ENCODE measurements at regions not wholly inside any gene's neighbourhood (a gene's known extent, or its start where the extent isn't known, plus 50 kb on each side); places are given as distances from the start of the nearest gene placed in this dataset.
"Not testable (repeated sequence)": the region's sequence is repeated elsewhere in the genome, so short reads cannot be mapped to it uniquely, and the experiment has no call there.

DNA sequence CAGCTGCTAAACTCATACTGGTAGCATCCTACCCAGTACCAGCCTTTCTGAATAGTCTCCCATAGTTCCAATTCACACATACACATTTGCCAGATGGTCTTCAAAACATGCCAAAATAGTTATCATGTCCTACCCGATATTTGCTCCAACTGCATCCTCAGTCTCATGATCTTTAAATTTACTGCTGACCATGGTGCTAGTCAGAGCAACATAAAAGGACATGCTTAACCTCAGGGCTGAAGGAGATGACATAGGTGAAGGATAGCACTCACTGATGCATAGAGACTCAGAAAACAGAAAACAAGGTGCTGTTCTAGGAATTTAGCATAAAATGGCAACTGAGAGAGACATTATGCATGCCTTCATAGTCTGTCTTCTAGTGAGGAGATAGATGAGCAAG lies 200.6 kb upstream of the CCL2 start:
- no peak for DNase-seq

DNA sequence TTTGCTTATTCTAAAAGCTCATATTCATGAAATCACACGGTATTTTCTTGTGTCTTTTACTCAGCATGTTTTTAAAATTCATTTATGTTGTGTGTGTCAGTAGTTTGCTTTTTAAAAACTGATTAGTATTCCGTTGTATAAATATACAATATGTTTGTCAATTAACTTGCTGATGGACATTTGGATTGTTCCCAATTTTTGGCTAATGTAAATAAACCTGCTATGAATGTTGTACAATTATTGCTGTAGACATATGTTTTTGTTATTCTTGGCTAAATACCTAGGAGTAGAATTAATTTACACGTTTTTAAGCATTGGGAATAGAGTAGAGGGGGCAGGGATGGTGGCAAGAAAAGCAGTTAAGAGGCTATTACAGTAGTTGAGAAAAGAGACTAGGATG lies 199.5 kb upstream of the CCL2 start:
- no peak for DNase-seq

GRCh38 chr17:34059423-34060220 lies 195.5 kb upstream of the CCL2 start:
- no peak for DNase-seq

- no peak for DNase-seq
Observed at GRCh38 chr17:34066528-34066927, 188.6 kb upstream of the CCL2 start.

- DNase-seq, result no peak
Observed at GRCh38 chr17:34067011-34067410, 188.1 kb upstream of the CCL2 start.

DNA sequence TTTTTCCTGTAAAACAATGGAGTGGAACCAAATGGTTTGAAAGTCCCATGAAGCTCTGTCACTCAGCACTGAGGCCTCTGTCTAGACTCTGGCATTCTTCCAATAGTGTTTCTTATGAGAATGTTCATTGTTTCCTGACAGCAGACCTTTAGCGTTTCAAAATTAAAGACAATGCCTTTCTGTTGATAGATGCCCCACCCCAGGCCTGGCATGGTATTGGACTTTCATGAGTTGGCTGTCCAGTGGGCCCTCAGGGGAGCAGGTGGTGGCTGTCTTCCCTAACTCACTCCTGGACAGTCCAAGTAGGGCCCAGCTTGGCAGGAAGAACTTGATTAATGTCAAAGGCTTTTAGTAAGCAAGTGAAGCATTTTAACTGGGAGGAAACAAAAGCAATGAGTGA lies 186.5 kb upstream of the CCL2 start:
- no peak for DNase-seq

DNA sequence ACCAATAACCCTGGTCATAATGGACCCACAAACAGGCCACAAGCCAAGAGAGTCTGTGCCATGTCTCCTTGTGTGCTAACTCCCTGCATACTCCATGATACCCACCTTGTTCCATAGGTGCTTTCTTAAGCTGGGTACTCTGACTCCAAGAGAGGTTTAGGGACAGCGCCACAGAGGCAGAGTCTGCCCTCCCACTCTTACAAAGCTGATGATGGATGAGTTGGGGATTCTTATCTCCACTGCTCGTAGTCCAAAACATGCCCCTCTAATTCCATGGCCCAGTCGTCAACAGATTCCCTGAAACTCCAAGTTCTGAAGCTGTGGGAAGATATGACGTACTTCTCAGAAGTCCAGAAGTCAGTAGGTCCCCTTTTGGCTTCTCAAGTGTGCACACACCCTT lies 184.4 kb upstream of the CCL2 start:
- no peak for DNase-seq

- DNase-seq, result no peak
Observed at GRCh38 chr17:34071886-34072420, 183.1 kb upstream of the CCL2 start.

GRCh38 chr17:34075076-34075475 lies 180.0 kb upstream of the CCL2 start:
- no peak for DNase-seq

- no peak for DNase-seq
Observed at GRCh38 chr17:34076743-34077631, 178.1 kb upstream of the CCL2 start.

DNA sequence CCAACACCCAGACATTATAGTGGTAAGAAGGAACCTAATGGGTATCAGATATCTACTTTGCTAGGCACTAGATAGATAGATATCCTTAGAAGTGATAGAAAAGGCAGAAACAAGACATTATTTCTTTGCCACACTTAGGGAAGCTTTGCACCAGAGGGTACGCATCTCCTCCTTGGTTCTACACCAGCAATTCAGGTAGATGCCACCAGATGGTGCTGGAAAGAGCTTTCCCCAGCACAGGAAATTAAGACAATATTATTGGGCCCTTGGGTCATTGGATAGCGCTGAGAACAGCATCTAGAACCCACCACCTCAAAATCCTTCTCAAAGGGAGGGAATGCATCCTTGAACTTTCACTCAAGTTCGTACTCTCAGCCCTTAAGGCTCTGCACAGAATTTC lies 173.8 kb upstream of the CCL2 start:
- DNase-seq, result no peak

DNA sequence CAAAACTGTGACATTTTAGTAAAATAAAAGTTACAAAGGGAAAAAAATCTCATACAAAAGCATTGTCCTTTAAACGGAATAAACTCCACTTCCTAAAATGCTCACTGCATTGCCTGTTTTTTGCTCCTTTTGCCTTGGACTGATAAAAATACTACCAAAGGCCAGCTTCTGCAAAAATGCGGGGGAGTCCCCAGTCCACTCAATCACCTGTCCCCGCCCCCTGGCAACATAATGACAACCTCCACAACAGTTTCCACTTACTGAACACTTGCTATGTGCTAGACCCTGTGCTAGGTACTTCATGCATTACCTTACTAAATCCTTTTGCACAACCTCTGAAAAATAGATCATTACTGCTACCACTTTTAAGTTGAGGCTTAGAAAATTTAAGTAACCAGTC lies 172.7 kb upstream of the CCL2 start:
- DNase-seq, result no peak

DNA sequence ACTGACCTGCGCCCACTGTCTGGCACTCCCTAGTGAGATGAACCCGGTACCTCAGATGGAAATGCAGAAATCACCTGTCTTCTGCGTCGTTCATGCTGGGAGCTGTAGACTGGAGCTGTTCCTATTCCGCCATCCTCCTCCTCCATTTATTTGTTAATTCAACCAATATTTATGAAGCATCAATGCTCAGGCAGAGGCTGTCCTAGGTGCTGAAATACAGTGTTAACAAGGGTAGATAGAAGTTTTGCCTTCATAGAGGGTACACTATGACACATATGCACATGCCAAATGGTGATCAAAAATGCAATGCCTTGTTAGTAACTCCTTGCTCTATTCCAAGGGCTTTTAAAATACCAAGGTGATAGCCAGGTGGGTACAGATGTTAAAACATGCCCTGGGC lies 166.0 kb upstream of the CCL2 start:
- DNase-seq, result not testable (repeated sequence)

- DNase-seq, result no peak
Observed at GRCh38 chr17:34090593-34090992, 164.5 kb upstream of the CCL2 start.

- no peak for DNase-seq
Observed at GRCh38 chr17:34091975-34092374, 163.1 kb upstream of the CCL2 start.

GRCh38 chr17:34095106-34095505 lies 160.0 kb upstream of the CCL2 start:
- no peak for DNase-seq

GRCh38 chr17:34098699-34099098 lies 156.4 kb upstream of the CCL2 start:
- no peak for DNase-seq

DNA sequence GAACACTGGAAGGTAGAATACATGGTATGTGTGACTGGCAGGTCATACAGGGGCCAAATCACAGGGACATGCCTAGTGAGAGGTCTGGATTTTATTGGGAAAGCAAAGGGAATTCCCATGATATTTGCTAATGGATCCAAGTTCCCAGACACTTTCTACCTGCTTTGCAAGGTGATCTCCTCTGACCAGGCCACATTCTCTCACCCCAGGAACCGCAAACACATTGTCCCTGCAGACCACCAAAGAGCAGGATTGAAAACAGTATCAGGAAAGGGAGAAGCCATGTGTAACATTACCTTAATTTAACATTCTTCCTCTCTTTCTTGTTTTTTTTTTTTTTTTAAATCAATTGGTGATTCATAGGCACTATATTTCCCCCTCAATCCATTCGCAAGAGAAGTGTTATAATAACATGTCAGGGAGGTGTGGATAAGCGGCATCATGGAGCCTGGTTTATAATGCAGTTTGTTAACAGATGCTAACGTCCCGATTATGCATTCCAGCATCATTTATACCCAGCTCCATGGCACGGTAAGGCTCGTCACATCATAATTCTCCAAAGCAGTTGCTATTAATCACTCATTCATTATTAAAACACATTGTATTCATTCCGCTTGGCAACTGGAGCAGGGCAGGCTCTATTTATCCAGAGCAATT lies 155.1 kb upstream of the CCL2 start:
- no peak for DNase-seq

DNA sequence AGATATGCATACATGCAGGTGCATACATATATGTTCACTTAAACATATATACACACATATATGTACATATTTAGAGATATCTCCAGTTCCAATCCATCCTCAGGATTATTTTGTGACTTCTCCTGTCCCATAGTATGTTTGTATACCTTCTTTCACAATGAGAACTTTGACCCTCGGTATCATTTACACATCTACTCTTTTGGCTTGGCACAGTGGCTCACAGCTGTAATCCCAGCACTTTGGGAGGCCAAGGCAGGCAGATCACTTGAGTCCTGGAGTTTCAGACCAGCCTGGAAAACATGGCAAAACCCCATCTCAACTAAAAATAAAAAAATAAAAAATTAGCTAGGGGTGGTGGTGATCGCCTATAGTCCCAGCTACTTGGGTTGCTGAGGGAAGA lies 148.1 kb upstream of the CCL2 start:
- DNase-seq, result no peak

DNA sequence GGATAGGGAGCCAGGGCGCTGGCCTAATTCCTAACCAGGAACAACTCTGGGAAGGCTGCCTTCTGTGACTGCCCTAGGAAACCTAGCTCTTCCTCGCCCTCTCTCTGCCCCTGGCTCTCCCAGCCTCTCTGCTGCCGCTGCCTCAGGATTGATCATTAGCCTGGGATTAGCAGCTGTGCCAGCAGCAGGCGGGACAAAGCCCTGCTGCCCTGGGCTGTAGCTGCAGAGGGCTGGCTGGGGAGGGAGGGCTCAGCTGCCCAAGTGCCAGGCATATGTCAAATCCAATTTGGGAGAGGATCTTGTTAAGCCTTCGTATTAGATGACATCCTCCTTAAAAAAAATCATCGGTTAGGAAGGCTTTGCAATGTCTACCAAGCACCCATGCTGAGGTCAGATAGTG lies 144.8 kb upstream of the CCL2 start:
- DNase-seq, result no peak

- no peak for DNase-seq
Observed at GRCh38 chr17:34113089-34113488, 142.0 kb upstream of the CCL2 start.

DNA sequence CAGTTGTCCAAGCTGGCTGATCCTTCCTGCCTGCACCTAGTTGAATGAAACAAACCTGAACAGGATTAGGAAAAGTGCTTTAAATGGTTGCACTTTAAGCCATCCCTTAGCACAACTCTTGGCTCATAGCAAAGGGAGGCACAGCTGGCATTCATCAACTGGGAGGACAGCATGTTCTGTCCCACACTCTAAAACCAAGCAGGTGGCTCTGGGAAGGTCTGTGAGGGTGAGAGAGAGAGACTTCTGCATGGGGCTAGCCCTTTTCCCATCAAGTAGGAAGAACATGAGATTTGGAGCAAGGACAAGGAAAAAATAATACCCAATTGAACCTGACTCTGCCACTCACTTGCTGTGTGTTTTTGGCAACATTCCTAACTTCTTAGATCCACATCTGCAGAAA lies 140.9 kb upstream of the CCL2 start:
- no peak for DNase-seq

GRCh38 chr17:34116306-34116705 lies 138.8 kb upstream of the CCL2 start:
- DNase-seq, result no peak

GRCh38 chr17:34117332-34117731 lies 137.8 kb upstream of the CCL2 start:
- no peak for DNase-seq

Measured in stimulated activated CD4-positive, alpha-beta T cell treated with anti-CD3 and anti-CD28 coated beads, Interleukin-4, amount 100 ng/mL, for 1 hour (primary cell).